PC-9 (cell line): ENCODE measurements at regions not wholly inside any gene's neighbourhood (a gene's known extent, or its start where the extent isn't known, plus 50 kb on each side); places are given as distances from the start of the nearest gene placed in this dataset.

Source experiments
- EZH2 ChIP-seq: fragments of 200-600 bp; sonication (generic); IDR thresholded peaks from 2 replicates; pipeline ENCODE4 v1.8.0; 2017; ENCODE audit warnings: antibody characterized with exemption, low read depth
- TF ChIP-seq, protein P1 (sequence below): fragments of 200-600 bp; sonication (generic); conservative IDR thresholded peaks from 2 replicates; pipeline ENCODE4 v1.6.1; 2017; ENCODE audit warnings: mixed run types, antibody characterized with exemption, mild to moderate bottlenecking, moderate library complexity

DNA sequence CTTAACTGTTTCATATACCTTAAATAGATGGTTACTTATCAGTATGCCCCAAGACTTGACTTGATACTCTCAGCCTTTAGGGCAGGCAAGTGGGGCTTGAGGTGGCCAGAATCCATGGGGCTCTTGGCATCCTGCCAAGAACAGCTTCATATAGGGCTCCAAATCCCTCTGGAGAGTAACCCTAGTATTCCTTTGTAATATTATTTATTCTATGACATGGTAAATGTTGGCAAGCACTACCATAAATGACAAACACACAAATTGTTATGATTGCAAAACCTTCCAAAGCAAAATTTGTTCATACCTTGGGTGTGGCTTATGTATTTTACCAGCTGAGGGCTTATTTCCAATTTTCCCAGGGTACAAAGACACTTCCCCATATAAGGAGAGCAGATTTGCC, 257.4 kb upstream of the TRPC7 start:
- TF ChIP-seq, protein P1, sequence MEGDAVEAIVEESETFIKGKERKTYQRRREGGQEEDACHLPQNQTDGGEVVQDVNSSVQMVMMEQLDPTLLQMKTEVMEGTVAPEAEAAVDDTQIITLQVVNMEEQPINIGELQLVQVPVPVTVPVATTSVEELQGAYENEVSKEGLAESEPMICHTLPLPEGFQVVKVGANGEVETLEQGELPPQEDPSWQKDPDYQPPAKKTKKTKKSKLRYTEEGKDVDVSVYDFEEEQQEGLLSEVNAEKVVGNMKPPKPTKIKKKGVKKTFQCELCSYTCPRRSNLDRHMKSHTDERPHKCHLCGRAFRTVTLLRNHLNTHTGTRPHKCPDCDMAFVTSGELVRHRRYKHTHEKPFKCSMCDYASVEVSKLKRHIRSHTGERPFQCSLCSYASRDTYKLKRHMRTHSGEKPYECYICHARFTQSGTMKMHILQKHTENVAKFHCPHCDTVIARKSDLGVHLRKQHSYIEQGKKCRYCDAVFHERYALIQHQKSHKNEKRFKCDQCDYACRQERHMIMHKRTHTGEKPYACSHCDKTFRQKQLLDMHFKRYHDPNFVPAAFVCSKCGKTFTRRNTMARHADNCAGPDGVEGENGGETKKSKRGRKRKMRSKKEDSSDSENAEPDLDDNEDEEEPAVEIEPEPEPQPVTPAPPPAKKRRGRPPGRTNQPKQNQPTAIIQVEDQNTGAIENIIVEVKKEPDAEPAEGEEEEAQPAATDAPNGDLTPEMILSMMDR, result no peak
- TF ChIP-seq EZH2, result no peak
